ENCODE measurements at regions not wholly inside any gene's neighbourhood (a gene's known extent, or its start where the extent isn't known, plus 50 kb on each side); places are given as distances from the start of the nearest gene placed in this dataset.

DNA sequence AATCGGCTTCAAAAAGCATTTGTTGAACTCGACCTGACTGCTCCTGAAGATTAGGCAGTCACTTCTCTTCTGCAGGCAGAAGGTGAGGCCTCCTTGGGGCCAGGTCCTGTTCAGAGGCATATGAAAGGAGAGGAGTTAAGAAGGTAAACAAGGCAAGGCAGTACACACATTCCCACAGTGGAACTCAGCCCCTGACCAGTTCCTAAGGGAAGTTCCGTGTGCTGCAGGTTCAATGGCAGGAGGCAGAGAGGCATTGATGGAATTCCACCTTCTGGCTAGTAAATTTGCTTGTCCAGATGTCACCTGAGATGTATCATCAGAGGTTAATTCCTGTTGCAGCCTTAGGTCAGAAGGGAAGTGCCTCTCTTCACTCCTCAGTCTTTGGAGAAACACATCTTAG lies 337.0 kb upstream of the MTNR1B start:
- Histone ChIP-seq H3K27me3 (ENCODE audit: control insufficient read depth in 2 of 2, insufficient read depth in 2 of 2, low read length in 2 of 2) (no peaks in the 10 kb centered on the region), H3K9ac (ENCODE audit: insufficient read depth in 1 of 2, low read depth in 2 of 2, low read length in 2 of 2) (no peak overlapping the region), H3K4me1 (replicated peaks in 1 of 2; ENCODE audit: control insufficient read depth in 2 of 2, insufficient read depth in 2 of 2, low read length in 2 of 2) (no peaks in the 10 kb centered on the region), H3K79me2 (ENCODE audit: control insufficient read depth, insufficient read depth, low read length) (no peaks in the 10 kb centered on the region), H4K20me1 (replicated peaks; ENCODE audit: control insufficient read depth, insufficient read depth, low read length) (no peaks in the 10 kb centered on the region), H3K4me3 (no peak overlapping the region), H3K27ac (ENCODE audit: extremely low read depth, low read depth, low read length) (no peak overlapping the region), H2AFZ (ENCODE audit: low read depth, low read length) (no peak overlapping the region), H3K9me3 (replicated peaks; ENCODE audit: control insufficient read depth, insufficient read depth, low read depth, low read length) (no peaks in the 10 kb centered on the region), H3K36me3 (ENCODE audit: control insufficient read depth, insufficient read depth, low read length) (no peaks in the 10 kb centered on the region), H3K4me2 (ENCODE audit: insufficient read depth, low read length) (no peak overlapping the region), H3K9me1 (ENCODE audit: control insufficient read depth, insufficient read depth, low read length) (no peaks in the 10 kb centered on the region)
- POLR2A ChIA-PET = interaction anchor here (0.7 kb wide), 1 partner anchor 290 kb away, joined by 3 read pairs; no protein-coding TSS in a partner anchor
- intact Hi-C loops (cut with micrococcal nuclease) (no loop called here), in situ Hi-C loops (cut with MboI) (no loop called here)
- FAIRE-seq (no peak), ATAC-seq (no peak), DNase-seq (ENCODE audit: extremely low read depth in 1 of 4, low spot score in 3 of 4) (no peak)
- no TSS peak for BruUV-seq (replicated peaks)
- CTCF ChIA-PET (ENCODE audit: low intra/inter-chr PET ratio) = no interaction called here
- 0% methylated on average over 3 of the region's 3 CpGs for WGBS (ENCODE audit: insufficient coverage, low coverage, missing lambda C conversion rate)
- TF ChIP-seq ZNF124 (CRISPR knock-in tag; IDR thresholded peaks at IDR 0.05) = no peak
- TF ChIP-seq TCFL5 (CRISPR knock-in tag; conservative IDR thresholded peaks at IDR 0.05) = no peak
- TF ChIP-seq, protein P1, sequence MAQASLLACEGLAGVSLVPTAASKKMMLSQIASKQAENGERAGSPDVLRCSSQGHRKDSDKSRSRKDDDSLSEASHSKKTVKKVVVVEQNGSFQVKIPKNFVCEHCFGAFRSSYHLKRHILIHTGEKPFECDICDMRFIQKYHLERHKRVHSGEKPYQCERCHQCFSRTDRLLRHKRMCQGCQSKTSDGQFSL (CRISPR knock-in tag; IDR thresholded peaks at IDR 0.05) = no peak
- TF ChIP-seq, protein P1 (tag; IDR thresholded peaks at IDR 0.05) = no peak
- TF ChIP-seq, protein P2, sequence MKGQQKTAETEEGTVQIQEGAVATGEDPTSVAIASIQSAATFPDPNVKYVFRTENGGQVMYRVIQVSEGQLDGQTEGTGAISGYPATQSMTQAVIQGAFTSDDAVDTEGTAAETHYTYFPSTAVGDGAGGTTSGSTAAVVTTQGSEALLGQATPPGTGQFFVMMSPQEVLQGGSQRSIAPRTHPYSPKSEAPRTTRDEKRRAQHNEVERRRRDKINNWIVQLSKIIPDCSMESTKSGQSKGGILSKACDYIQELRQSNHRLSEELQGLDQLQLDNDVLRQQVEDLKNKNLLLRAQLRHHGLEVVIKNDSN (CRISPR knock-in tag; IDR thresholded peaks at IDR 0.05) = no peak
- TF ChIP-seq, protein P3, sequence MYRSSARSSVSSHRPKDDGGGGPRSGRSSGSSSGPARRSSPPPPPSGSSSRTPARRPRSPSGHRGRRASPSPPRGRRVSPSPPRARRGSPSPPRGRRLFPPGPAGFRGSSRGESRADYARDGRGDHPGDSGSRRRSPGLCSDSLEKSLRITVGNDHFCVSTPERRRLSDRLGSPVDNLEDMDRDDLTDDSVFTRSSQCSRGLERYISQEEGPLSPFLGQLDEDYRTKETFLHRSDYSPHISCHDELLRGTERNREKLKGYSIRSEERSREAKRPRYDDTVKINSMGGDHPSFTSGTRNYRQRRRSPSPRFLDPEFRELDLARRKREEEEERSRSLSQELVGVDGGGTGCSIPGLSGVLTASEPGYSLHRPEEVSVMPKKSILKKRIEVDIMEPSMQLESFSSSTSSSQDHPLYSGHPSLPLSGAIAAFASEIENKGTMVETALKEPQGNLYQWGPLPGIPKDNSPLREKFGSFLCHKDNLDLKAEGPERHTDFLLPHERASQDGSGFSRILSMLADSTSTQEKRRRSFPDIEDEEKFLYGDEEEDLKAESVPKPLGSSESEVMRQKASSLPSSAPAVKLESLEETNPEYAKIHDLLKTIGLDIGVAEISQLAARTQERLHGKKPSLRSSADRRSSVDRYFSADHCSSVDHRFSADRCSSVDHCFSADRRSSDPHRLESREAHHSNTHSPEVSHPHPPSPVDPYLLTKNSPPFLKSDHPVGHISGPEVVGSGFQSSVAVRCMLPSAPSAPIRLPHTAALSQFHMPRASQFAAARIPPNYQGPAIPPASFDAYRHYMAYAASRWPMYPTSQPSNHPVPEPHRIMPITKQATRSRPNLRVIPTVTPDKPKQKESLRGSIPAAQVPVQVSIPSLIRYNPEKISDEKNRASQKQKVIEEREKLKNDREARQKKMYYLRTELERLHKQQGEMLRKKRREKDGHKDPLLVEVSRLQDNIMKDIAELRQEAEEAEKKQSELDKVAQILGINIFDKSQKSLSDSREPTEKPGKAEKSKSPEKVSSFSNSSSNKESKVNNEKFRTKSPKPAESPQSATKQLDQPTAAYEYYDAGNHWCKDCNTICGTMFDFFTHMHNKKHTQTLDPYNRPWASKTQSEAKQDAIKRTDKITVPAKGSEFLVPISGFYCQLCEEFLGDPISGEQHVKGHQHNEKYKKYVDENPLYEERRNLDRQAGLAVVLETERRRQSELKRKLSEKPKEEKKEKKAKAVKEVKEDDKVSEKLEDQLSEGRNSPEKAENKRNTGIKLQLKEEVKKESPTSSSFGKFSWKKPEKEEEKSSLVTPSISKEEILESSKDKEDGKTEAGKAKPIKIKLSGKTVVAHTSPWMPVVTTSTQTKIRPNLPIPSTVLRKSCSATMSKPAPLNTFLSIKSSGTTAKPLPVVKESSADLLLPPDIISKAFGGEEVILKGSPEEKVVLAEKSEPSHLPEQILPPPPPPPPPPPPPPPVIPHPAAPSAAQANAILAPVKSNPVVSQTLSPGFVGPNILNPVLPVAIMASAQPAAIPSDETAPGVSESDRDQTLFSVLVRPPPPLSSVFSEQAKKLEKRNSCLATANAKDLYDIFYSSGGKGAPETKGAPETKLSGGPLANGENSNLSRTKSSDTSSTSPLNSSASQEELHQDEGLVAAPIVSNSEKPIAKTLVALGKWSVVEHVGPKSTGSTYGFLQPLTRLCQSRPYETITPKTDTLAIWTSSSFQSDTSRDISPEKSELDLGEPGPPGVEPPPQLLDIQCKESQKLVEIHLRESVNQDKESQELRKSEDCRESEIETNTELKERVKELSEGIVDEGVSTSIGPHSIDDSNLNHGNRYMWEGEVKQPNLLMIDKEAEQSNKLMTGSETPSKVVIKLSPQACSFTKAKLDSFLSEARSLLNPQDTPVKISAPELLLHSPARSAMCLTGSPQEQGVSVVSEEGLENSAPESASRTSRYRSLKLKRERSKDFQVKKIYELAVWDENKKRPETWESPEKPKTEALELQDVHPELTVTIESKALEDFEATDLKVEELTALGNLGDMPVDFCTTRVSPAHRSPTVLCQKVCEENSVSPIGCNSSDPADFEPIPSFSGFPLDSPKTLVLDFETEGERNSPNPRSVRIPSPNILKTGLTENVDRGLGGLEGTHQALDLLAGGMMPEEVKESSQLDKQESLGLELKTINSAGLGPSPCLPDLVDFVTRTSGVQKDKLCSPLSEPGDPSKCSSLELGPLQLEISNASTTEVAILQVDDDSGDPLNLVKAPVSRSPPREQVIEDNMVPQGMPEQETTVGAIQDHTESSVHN (IDR thresholded peaks at IDR 0.05; ENCODE audit: borderline replicate concordance in 1 of 2, low read depth in 1 of 2) = no peak
- TF ChIP-seq EHMT2 (IDR thresholded peaks at IDR 0.05) = no peak
- TF ChIP-seq HMG20B (CRISPR knock-in tag; IDR thresholded peaks at IDR 0.05) = no peak

All from K562 (cell line).